GM18867 (cell line): ENCODE measurements at regions not wholly inside any gene's neighbourhood (a gene's known extent, or its start where the extent isn't known, plus 50 kb on each side); places are given as distances from the start of the nearest gene placed in this dataset.
A peak's percentile ranks its signal among the peaks of the same experiment; 100 is the strongest.
"Not testable (repeated sequence)": the region's sequence is repeated elsewhere in the genome, so short reads cannot be mapped to it uniquely, and the experiment has no call there.

Source experiments
- ATAC-seq: cut with Tn5 transposase; IDR thresholded peaks from one replicate; pipeline ENCODE4 v1.9.1; 2021; ENCODE audit warnings: mild to moderate bottlenecking, moderate library complexity; ENCODE audit not compliant: unreplicated experiment

DNA sequence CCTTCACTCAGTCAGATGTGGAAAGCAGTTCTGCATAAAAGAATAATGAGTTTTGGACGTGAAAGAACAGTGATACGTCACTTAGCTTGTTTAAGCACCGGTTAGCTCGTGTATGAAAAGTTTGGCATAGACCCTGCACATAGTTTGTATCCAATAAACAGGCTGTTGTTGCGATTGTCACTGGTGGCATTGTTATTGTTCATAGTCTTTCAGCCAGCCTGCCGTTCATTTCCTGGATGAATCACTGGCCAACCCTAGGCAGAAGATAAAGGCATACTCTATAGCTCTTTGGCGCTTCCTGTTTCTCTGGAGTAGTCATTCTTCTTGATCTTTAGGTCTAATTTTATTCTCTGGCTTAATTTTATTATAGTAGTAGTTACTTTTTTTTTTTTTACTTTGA, 57.8 kb upstream of the ANKRD30A start:
- ATAC-seq, result no peak

DNA sequence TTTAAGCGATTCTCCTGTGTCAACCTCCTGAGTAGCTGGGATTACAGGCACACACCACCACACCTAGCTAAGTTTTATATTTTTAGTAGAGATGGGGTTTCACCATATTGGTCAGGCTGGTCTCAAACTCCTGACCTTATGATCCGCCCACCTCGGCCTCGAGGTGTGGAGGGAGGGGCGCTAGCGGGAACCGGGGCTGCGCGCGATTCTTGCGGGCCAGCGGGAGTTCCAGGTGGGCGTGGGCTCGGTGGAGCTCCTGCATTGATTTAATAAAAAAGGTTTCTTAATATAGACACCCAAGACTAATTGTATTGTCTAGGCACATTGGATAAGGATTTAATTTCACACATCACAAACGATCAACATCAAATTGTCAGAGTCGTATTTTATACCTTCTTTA, 63.1 kb upstream of the ANKRD30A start:
- not testable (repeated sequence) for ATAC-seq

DNA sequence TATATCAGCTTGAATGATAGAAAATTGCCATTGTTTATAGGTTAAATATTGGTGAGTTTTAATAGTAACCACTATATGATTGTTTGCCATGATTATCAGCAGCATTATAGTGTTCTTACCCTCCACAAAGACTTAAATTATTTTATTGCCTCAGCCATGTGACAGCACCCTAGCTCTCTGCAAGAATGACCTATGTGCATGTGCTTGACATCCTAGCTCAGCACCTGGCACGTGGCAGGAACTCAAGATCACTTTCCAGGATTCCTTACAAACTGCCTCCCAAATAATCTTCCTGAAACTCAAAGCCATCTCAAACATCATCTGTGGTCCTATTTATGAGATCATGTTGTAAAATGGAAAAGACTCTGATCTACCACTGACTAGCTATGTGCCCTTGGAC, 68.1 kb upstream of the ANKRD30A start:
- no peak for ATAC-seq

DNA sequence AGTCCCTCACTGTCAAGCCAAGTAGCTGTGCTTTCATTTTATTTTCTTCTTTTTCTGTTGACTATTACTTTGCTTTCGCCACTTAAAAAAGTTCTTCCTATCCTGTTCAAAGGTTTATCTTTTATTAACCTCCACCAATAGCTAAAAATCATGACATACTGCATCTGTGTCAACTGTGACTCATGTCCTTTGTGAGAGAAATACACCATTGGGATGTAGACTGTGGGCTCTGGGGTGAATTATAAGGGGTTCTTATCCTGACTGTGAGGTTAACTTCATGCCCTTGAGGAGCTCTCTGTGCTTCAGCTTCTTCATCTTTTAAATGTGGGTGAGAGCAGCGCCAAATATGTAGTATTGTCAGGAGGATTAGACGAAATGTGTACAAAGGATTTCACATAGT, 71.9 kb upstream of the ANKRD30A start:
- no peak for ATAC-seq

DNA sequence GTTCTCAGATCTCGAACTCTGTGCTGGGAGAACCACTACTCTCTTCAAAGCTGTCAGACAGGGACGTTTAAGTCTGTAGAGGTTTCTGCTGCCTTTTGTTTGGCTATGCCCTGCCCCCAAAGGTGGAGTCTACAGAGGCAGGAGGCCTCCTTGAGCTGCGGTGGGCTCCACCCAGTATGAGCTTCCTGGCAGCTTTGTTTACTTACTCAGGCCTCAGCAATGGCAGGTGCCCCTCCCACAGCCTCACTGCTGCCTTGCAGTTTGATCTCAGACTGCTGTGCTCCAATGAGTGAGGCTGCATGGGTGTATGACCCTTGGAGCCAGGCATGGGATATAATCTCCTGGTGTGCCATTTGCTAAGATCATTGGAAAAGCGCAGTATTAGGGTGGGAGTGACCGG, 75.4 kb upstream of the ANKRD30A start:
- ATAC-seq, result not testable (repeated sequence)

DNA sequence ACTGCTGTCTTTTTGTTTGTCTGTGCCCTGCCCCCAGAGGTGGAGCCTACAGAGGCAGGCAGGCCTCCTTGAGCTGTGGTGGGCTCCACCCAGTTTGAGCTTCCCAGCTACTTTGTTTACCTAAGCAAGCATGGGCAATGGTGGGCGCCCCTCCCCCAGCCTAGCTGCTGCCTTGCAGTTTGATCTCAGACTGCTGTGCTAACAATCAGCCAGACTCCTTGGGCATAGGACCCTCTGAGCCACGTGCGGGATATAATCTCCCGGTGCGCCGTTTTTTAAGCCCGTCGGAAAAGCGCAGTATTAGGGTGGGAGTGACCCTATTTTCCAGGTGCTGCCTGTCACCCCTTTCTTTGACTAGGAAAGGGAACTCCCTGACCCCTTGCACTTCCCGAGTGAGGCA, 81.1 kb upstream of the ANKRD30A start:
- not testable (repeated sequence) for ATAC-seq

DNA sequence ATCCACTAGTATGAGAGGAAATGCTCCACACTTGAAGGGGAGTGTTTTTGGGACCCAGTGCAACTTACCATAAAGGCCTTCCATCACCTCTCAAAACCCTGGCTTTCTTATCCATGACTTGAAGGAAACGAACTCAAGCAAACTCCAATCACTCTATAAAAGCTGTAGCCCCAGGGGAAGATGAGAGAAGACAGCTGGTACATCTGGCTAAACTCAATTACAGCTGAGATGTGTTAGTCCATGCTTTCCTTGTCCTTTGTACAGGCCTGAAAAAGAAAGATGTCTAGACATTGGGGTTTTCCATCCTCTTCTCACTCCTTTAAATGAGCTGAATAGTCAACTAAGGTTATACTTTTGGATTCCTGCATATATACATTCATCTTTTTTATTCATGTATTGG, 89.5 kb upstream of the ANKRD30A start:
- no peak for ATAC-seq

DNA sequence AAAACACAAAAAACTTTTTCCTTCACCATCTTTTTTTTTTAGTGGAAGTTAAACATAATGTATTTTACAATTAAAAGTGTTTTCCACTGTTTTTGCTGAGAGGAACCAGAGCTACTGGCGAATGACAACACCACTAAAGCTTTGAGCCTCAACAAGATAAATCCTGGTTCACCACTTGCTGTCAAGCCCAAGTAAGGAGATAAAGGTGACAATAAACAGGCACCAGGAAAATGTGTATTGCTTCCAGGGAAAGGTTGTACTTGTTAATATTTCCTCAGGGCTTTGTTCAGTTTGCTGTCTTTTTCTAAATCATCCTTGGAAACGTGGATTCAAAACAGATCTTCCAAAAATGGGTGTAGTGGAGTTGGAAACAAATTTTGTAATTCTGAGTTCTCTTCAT, 109.9 kb upstream of the ANKRD30A start:
- no peak for ATAC-seq

DNA sequence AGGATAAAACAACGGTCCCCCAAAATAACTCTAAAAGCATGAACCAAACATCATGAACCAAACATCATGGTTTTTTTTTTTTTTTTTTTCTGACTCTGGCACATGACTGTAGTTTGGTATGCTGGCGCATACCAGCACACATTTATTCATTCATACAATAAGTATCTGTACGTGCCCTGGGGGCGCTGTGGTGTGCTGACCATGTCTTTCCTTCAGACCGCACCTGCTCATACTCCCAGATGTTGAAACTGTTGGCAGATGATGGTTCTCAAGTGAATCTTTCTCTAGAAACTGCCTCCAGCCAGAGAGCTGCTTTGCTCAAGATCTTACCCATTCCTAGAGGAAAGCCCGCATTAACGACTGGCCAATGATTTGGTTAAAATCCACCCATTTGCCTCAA, 114.7 kb upstream of the ANKRD30A start:
- ATAC-seq, result no peak

DNA sequence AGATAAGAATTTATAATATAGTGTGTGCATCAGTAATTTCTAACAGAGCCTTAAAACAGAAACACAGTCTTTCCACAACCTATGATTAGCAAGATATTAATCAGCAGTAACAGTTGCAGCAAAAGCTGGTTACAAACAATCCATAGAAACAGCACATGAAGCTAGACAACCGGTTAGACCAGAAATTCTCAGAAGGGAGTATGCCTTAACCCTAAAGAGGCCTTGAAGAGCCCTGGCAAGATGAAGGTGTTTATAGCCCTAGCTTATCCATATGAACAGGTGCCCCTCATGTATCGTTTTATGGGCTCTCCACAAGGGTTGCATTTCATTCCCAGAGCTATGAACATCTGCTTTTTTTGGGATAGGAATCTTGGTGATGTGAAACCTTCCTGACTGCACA, 117.1 kb upstream of the ANKRD30A start:
- ATAC-seq, result not testable (repeated sequence)

DNA sequence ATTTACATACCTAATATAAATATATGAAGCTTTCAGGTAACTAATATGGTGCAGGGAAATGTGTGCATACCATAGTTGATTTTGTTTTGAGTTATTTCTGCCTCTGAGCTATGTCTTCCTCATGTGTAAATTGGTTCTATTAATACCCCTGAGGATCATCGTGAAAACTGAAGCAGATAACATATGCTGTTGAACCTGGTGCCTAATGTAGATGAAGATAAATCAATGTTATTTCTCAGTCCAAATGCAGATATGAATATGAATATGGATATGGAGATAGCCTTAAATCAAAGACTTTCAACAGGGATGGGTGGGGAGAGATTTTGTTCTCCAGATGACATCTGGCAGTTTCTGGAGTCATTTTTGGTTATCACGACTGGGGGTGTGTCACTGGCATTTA, 122.3 kb upstream of the ANKRD30A start:
- no peak for ATAC-seq

DNA sequence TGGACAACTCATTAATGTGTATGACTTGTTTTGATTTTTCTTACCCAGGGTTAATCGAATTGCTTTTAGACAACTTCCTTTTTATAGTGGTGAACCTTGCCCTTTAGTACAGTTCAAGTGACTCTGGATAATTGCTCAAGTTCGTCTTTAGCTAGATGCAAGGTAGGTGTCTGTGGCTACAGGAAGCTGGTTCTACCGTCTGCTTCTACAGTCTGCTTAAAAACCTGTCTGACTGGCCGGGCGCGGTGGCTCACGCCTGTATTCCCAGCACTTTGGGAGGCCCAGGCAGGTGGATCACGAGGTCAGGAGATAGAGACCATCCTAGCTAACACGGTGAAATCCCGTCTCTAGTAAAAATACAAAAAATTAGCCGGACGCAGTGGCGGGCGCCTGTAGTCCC, 129.6 kb upstream of the ANKRD30A start:
- not testable (repeated sequence) for ATAC-seq

DNA sequence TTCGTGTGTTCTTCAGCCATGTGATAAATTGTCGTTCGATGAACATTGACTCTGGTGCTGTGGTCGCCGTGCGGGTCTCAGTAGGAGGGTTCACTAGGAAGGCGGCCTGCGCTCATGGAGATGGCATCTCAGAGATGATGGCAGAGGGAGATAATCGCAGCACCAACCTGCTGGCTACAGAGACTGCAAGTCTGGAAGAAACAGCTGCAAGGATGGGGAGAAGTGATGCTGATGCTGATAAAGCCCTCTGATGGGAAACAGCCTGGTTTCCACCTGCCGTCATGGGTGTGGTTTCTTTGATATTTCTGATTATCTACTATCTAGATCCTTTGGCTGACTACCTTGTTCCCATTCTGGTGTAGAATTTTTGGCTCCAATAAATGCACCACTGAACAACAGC, 130.5 kb upstream of the ANKRD30A start:
- ATAC-seq, result no peak

DNA sequence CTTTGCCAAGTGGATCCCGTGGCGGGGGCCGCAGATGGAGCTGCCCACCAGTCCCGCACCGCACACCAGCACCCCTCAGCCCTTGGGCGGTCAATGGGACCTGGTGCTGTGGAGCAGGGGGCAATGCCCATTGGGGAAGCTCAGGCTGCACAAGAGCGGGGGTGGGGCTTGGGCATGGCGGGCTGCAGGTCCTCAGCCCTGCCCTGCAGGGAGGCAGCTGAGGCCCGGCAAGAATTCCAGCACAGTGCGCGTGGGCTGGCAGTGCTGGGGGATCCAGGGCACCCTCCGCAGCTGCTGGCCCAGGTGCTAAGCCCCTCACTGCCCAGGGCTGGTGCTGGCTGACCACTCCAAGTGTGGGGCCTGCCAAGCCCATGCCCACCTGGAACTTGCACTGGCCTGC, 136.2 kb upstream of the ANKRD30A start:
- no peak for ATAC-seq

DNA sequence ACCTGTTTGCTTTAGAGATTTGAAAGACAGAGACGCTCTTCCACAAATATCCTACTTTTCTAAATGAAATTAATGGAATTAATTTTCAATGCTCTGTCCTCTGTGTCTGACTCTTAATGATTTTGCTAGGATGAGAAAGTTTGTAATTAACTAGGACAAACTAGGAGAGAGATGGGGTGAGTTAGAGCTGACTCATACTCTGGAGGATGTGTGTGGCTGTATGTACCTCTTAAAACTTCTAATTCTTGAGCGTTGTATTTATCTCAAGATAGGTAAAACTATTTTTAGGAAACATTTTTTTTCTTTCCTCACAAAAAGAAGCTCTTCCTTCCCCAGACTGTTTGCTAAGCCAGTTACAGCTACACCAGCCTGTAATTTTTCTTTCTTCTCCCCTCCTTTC, 178.8 kb upstream of the ANKRD30A start:
- no peak for ATAC-seq

DNA sequence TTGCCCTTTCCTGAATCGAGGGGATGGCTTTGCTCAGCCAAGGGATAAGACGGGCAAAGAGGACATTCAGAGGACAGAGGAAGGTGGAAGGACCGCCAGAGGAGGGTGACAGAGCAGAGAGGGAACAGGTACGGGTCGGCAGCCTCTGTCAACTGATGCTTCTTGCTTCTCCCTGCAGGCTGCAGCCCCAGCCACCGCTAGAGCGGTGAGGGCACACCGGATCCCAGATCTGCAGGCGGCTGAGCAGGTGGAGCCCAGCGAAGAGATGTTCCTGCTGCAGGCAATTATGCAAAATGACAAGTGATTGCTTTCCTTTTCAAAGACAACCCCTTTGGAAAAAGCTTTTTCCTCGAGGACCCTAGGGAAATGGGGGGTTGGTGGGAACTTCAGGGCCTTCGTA, 181.9 kb upstream of the ANKRD30A start:
- ATAC-seq, result no peak

DNA sequence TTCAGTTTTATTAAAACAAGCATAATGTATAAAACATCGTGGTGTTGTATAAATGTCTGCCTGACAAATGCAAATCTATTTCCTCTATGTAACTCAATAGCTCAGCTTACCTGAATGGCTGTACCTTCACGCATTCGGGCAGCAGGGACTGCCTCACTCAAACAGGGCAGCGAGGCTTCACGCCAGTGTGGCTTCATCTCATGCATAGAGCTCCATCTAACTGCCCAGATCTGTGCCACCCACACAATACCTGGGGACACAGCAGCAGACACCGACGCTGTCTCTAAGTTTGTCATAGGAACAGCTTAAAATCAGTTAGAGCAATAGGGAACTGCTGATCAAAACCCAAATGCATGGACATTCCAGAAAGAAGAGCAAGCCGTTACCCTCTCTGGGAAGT, 182.8 kb upstream of the ANKRD30A start:
- no peak for ATAC-seq

DNA sequence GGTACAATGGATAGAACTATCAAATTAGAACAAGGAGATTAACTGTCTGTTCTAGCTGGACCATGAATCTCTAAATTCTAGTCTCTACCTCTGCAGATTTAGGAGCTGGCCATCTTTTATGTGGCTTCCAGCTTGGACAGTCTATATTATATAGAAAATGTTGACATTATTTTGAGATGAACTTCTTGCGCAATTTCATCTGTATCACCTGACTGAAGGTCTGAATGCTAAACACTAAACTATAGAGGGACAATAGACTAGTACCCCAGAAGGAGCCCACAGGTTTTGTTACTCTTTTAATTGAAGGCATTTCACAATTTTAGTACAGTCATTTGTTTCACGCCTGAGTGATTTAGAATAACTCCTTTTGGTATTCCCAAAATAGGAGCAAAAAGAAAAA, 222.4 kb upstream of the ANKRD30A start:
- no peak for ATAC-seq

DNA sequence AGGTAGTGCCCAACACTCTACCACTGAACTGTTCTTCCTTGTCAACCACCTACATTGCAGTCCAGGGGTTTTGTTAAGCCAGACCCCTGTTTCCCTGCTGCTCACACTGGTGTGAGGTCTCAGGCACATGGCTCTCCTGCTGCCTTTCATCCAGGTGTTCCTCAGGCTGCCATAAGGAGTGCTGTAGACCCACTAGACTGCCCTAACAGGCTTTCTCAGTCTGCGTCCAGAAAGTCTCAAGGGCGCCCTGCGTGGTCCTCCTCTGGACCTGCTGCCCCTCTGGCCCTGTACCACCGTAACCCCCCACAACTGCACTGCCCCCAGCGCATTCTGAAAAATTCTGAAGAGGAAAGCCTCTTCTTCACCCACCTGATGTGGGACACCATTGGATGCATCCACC, 225.7 kb upstream of the ANKRD30A start:
- no peak for ATAC-seq

DNA sequence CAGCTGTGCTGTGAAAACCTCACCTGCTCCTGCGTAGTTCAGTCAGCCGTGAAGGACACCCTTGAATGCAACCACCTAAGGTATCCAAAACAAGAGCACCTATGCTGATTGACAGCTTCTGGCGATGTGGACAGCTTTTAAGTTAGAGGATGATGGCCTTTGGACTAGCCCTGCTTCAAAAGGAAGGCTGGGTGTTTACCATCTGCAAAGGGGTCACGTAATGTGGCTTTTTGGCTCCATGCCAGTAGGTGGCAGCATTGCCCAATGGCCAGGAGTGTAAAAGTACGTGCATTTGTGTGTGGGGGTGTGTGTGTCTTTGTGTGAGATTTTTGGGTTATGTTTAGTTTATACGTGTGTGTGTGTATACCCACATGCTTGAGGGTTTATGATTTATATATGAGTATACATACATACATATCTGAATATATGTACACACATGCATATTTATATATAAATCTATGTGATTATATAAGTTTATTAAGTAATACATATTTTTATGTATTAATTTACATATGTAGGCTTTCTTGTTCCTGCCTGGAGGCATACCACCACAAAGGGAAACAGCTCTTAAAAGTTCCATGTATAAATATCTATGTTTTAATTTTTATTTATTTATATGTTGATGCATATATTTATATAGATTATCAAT, 236.3 kb upstream of the ANKRD30A start:
- ATAC-seq, result peak; percentile 91

DNA sequence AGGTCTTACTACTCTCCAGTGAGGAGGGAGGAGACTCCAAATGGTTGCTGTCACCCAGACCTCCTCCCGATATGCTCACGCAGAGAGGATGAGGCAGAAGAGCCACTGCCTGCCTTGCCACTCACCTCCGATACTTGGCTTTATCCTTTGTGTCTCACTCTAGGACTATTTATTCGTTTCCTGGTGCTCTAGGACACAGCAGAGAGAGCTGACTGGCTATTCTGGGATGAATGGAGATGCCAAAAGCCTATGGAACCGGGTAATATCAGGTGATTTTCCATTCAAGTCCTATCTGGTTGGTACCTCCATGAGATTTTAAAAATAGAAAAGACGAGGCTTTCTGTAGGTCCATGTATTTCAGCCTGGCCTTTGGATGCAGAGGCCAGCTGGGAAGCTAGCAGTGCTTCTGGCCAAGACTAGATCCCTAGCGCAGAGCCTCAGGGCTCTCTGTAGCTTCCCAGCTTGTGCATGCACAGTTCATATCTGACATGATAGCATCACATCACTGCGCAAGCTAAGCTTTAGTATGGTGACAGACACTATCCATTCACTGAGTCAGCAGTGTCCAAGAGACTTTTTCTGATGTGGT, 239.0 kb upstream of the ANKRD30A start:
- ATAC-seq, result no peak

DNA sequence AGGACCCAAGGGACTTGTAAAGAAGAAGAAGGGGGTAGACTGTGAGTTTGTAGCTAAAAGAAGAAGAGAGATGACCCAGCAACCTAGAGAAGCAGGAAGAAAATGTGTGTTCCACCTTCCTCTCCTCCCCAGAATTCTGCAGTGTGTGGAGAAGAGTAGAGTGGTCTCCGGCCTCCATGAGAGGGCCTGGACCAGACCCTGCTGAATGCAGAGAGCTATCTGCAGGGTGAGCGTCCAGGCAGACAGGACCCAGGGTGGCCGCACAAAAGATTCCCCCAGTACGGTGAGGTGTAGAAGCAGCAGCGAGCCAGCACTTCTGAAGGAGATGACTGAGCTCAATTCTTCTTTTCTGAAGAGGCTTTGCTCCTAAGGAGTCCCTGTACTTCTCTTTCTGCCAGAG, 239.7 kb upstream of the ANKRD30A start:
- ATAC-seq, result no peak

DNA sequence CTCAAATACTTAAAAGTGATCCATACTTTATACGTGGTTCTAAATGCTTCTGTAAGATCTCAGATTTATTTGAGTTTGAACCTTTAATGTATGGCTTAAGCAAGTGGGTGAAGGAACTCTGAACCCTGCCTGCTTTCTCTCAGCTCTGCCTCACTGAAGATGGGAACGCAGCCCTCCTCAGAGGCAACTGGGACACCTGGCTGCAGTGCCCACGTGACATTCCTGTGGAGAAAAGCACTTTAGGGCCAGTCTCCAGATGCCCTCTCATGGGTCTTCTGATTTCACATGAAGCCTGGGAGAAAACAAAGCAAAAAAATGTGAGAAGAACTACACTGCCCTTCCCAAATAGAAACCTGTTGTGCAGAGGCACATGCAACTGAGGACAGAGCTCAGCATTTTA, 242.6 kb upstream of the ANKRD30A start:
- ATAC-seq, result no peak
